ENCODE measurements at regions not wholly inside any gene's neighbourhood (a gene's known extent, or its start where the extent isn't known, plus 50 kb on each side); places are given as distances from the start of the nearest gene placed in this dataset.

- Histone ChIP-seq H3K9me3 (replicated peaks in 1 of 2; ENCODE audit: control insufficient read depth in 1 of 2, insufficient read depth in 1 of 2, low read length in 2 of 2) (peaks cover 9 to 23% of the 10 kb centered on the region in 2 donors), H2AFZ (ENCODE audit: insufficient read depth, low read depth, low read length, poor library complexity, severe bottlenecking) (no peak overlapping the region), H4K20me1 (ENCODE audit: insufficient read depth, low read length) (no peaks in the 10 kb centered on the region), H3K27me3 (ENCODE audit: control insufficient read depth in 2 of 2, insufficient read depth in 2 of 2, low read length in 2 of 2) (no peaks in the 10 kb centered on the region), H3K36me3 (replicated peaks in 1 of 2; ENCODE audit: control insufficient read depth in 1 of 2, insufficient read depth in 2 of 2, low read length in 2 of 2) (no peaks in the 10 kb centered on the region), H3K9ac (ENCODE audit: insufficient read depth, low read length, poor library complexity, severe bottlenecking) (no peak overlapping the region), H3K27ac (ENCODE audit: low read depth in 1 of 2, low read length in 2 of 2) (no peak overlapping the region), H3K4me2 (replicated peaks; ENCODE audit: extremely low read depth, low read length, poor library complexity, severe bottlenecking) (no peak overlapping the region), H3K4me3 (replicated peaks in 1 of 3; ENCODE audit: low read depth in 2 of 3, low read length in 3 of 3) (no peak overlapping the region), H3K4me1 (ENCODE audit: control insufficient read depth in 1 of 2, insufficient read depth in 2 of 2, low read length in 2 of 2) (no peaks in the 10 kb centered on the region), H3K79me2 (ENCODE audit: insufficient read depth, low read length) (no peaks in the 10 kb centered on the region)
- DNase-seq, result no peak
- no peak overlapping the region for H3K27ac Mint-ChIP-seq
- intact Hi-C loops (cut with micrococcal nuclease), result no loop called here
- H3K27me3 Mint-ChIP-seq (ENCODE audit: low read depth in 3 of 3), result peaks cover 0 to 1% (median 0%) of the 10 kb centered on the region in 3 donors
- H3K4me3 Mint-ChIP-seq, result no peak overlapping the region
- no peaks in the 10 kb centered on the region for H3K36me3 Mint-ChIP-seq
- H3K9me3 Mint-ChIP-seq, result peaks cover 2 to 13% (median 6%) of the 10 kb centered on the region in 7 donors
- no peaks in the 10 kb centered on the region for H3K4me1 Mint-ChIP-seq
- TF ChIP-seq CTCF (IDR thresholded peaks at IDR 0.05), result no peak
- no CpG with 5 or more reads among the region's 1 CpG for WGBS (ENCODE audit: insufficient coverage)
Measured at GRCh38 chr3:175965036-175965435, 1105.9 kb downstream of the NAALADL2 start.

- no peak overlapping the region for H2AFZ ChIP-seq (ENCODE audit: insufficient read depth, low read depth, low read length, poor library complexity, severe bottlenecking)
- no peak overlapping the region for H3K27ac Mint-ChIP-seq
Measured at GRCh38 chr3:175957427-175957826, 1098.3 kb downstream of the NAALADL2 start.

More at GRCh38 chr3:175957427-175957826, 1098.3 kb downstream of the NAALADL2 start:
- DNase-seq, result no peak
- Histone ChIP-seq H4K20me1 (ENCODE audit: insufficient read depth, low read length) (no peaks in the 10 kb centered on the region), H3K27ac (ENCODE audit: low read depth in 1 of 2, low read length in 2 of 2) (no peak overlapping the region), H3K36me3 (replicated peaks in 1 of 2; ENCODE audit: control insufficient read depth in 1 of 2, insufficient read depth in 2 of 2, low read length in 2 of 2) (no peaks in the 10 kb centered on the region), H3K27me3 (ENCODE audit: control insufficient read depth in 2 of 2, insufficient read depth in 2 of 2, low read length in 2 of 2) (no peaks in the 10 kb centered on the region), H3K4me2 (replicated peaks; ENCODE audit: extremely low read depth, low read length, poor library complexity, severe bottlenecking) (no peak overlapping the region), H3K4me3 (replicated peaks in 1 of 3; ENCODE audit: low read depth in 2 of 3, low read length in 3 of 3) (no peak overlapping the region), H3K9me3 (replicated peaks in 1 of 2; ENCODE audit: control insufficient read depth in 1 of 2, insufficient read depth in 1 of 2, low read length in 2 of 2) (peaks cover 11 to 23% of the 10 kb centered on the region in 2 donors), H3K9ac (ENCODE audit: insufficient read depth, low read length, poor library complexity, severe bottlenecking) (no peak overlapping the region), H3K4me1 (ENCODE audit: control insufficient read depth in 1 of 2, insufficient read depth in 2 of 2, low read length in 2 of 2) (no peaks in the 10 kb centered on the region), H3K79me2 (ENCODE audit: insufficient read depth, low read length) (no peaks in the 10 kb centered on the region)
- intact Hi-C loops (cut with micrococcal nuclease), result no loop called here
- H3K27me3 Mint-ChIP-seq (ENCODE audit: low read depth in 3 of 3), result peaks cover 0 to 1% (median 0%) of the 10 kb centered on the region in 3 donors
- no peak for TF ChIP-seq CTCF (IDR thresholded peaks at IDR 0.05)
- peaks cover 0 to 10% (median 10%) of the 10 kb centered on the region in 7 donors for H3K9me3 Mint-ChIP-seq
- no peak overlapping the region for H3K4me3 Mint-ChIP-seq
- WGBS (ENCODE audit: insufficient coverage), result 0% methylated on average over 1 of the region's 1 CpG
- no peaks in the 10 kb centered on the region for H3K36me3 Mint-ChIP-seq
- no peaks in the 10 kb centered on the region for H3K4me1 Mint-ChIP-seq
